22Rv1 (cell line): ENCODE measurements at regions not wholly inside any gene's neighbourhood (a gene's known extent, or its start where the extent isn't known, plus 50 kb on each side); places are given as distances from the start of the nearest gene placed in this dataset.

Experiments
- ZFX ChIP-seq: fragments of 450-650 bp; IDR thresholded peaks from 2 replicates; pipeline ENCODE4 v1.6.1; 2017; ENCODE audit warnings: antibody characterized with exemption, borderline replicate concordance
- TF ChIP-seq, protein P1 (sequence below): fragments of 450-650 bp; IDR thresholded peaks from 2 replicates; pipeline ENCODE4 v1.5.1; 2017; ENCODE audit warnings: mild to moderate bottlenecking

DNA sequence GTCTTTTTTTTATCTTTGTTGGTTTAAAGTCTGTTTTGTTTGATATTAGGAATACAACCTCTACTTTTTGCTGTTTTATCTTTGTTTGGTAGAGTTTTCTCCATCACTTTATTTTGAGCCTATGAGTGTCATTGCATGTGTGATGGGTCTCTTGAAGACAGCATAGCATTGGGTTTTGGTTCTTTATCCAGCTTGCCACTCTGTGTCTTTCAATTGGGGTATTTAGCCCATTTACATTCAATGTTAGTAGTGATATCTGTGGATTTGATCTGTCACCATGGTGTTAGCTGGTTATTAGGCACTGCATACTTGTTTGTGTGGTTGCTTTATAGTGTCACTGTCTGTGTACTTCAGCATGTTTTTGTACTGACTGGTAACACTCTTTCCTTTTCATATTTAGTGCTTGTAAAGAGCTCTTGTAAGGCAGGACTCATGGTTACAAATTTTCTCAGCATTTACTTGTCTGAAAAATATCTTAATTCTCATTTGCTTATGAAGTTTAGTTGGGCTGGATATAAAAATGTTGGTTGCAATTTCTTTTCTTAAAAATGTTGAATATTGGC, 845.5 kb downstream of the TLE4 start:
- TF ChIP-seq, protein P1, sequence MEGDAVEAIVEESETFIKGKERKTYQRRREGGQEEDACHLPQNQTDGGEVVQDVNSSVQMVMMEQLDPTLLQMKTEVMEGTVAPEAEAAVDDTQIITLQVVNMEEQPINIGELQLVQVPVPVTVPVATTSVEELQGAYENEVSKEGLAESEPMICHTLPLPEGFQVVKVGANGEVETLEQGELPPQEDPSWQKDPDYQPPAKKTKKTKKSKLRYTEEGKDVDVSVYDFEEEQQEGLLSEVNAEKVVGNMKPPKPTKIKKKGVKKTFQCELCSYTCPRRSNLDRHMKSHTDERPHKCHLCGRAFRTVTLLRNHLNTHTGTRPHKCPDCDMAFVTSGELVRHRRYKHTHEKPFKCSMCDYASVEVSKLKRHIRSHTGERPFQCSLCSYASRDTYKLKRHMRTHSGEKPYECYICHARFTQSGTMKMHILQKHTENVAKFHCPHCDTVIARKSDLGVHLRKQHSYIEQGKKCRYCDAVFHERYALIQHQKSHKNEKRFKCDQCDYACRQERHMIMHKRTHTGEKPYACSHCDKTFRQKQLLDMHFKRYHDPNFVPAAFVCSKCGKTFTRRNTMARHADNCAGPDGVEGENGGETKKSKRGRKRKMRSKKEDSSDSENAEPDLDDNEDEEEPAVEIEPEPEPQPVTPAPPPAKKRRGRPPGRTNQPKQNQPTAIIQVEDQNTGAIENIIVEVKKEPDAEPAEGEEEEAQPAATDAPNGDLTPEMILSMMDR: no peak
- TF ChIP-seq ZFX: no peak
